Tibial artery (tissue), 4 donors: ENCODE measurements at regions not wholly inside any gene's neighbourhood (a gene's known extent, or its start where the extent isn't known, plus 50 kb on each side); places are given as distances from the start of the nearest gene placed in this dataset.

ENCODE experiments used
- DNase-seq, 2 donors: peaks; one replicate each; pipeline ENCODE4 v3.0.0-alpha.2; 2019
- H3K27ac ChIP-seq, 2 donors: fragments of 200-600 bp; sonication (generic) in 1 of 2; 1 replicate in 1 of 2; 2 replicates in 1 of 2; pipeline ENCODE4 v1.5.1; 2018 to 2019; ENCODE audit warnings: mild to moderate bottlenecking in 1 of 2
- H3K27me3 ChIP-seq, 2 donors: fragments of 200-600 bp; sonication (generic) in 1 of 2; one replicate each; pipeline versions ENCODE4 v1.5.1 to v1.6.0; 2016 to 2019
- H3K36me3 ChIP-seq, 3 donors: fragments of 200-600 bp; sonication (generic) in 2 of 3; one replicate each; pipeline ENCODE4 v1.5.1; 2016 to 2019; ENCODE audit warnings: mild to moderate bottlenecking in 2 of 3
- H3K4me1 ChIP-seq, 4 donors: fragments of 200-600 bp; sonication (generic) in 2 of 4; 1 replicate in 3 of 4; 2 replicates in 1 of 4; pipeline ENCODE4 v1.5.1; 2016 to 2019
- H3K4me3 ChIP-seq, 2 donors: fragments of 200-600 bp; sonication (generic) in 1 of 2; 1 replicate in 1 of 2; 2 replicates in 1 of 2; pipeline ENCODE4 v1.5.1; 2018 to 2019; ENCODE audit warnings: mild to moderate bottlenecking in 2 of 2
- H3K9me3 ChIP-seq, 3 donors: fragments of 200-600 bp; sonication (generic) in 1 of 3; one replicate each; pipeline ENCODE4 v1.5.1; 2016 to 2019
- intact Hi-C: fragments of 100-400 bp; cut with DNase I; formaldehyde crosslinking; loops from one replicate; pipeline ENCODE4 v1.15.0; 2023; ENCODE audit warnings: low total_unique reads
- TF ChIP-seq, protein P1 (sequence below), 2 experiments: fragments of 200-600 bp in 1 of 2; fragments of 450-650 bp in 1 of 2; IDR thresholded peaks; one replicate each; pipeline ENCODE4 v1.5.1; 2017 to 2019; ENCODE audit warnings: antibody characterized with exemption in 2 of 2, mild to moderate bottlenecking in 1 of 2, moderate library complexity in 1 of 2

DNA sequence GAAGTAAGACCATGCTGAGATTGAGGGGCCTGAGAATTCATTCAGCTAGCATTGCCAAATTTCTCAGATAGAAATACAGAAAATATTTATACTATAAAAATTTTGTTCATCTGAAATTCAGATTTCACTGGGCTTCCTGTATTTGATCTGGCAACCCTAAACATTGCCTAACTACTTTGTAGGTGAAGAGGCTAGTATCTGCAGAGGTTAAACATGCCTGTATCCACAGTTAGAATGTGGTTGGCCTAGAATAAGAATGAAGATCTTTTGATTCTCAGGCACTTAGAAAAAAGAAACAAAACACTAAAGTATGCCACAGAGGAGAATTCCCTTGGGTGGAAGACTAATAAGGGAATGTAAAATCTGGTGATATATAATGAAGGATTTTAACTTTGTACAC, 189.0 kb downstream of the DIPK2A start:
- TF ChIP-seq, protein P1, sequence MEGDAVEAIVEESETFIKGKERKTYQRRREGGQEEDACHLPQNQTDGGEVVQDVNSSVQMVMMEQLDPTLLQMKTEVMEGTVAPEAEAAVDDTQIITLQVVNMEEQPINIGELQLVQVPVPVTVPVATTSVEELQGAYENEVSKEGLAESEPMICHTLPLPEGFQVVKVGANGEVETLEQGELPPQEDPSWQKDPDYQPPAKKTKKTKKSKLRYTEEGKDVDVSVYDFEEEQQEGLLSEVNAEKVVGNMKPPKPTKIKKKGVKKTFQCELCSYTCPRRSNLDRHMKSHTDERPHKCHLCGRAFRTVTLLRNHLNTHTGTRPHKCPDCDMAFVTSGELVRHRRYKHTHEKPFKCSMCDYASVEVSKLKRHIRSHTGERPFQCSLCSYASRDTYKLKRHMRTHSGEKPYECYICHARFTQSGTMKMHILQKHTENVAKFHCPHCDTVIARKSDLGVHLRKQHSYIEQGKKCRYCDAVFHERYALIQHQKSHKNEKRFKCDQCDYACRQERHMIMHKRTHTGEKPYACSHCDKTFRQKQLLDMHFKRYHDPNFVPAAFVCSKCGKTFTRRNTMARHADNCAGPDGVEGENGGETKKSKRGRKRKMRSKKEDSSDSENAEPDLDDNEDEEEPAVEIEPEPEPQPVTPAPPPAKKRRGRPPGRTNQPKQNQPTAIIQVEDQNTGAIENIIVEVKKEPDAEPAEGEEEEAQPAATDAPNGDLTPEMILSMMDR (IDR thresholded peaks at IDR 0.05) = no peak
- no peak for DNase-seq
- Histone ChIP-seq H3K9me3 (no peaks in the 10 kb centered on the region), H3K4me3 (no peak overlapping the region), H3K4me1 (peaks cover 0 to 25% (median 0%) of the 10 kb centered on the region in 4 donors), H3K36me3 (no peaks in the 10 kb centered on the region), H3K27ac (no peak overlapping the region), H3K27me3 (no peaks in the 10 kb centered on the region)
- intact Hi-C loops = no loop called here

DNA sequence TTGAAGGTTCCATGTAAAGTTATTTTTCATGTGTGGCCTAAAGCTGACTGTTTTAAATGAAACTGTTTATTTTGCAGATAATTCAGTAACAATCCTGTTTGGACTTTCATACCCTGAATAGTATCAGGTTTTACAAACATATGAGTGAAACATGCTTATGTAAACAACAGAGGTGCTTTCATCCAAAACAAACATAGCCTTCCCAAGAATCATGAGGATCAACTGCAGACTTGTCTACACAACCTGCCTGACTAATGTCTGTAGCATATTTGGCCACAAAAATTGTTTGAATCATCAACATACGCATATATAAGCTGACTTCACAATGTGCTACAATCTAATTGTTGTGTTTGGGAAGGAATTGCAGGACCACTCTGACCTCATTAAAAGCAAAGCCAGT, 190.4 kb downstream of the DIPK2A start:
- Histone ChIP-seq H3K4me3 (no peak overlapping the region), H3K27me3 (no peaks in the 10 kb centered on the region), H3K4me1 (peaks cover 0 to 25% (median 0%) of the 10 kb centered on the region in 4 donors), H3K9me3 (no peaks in the 10 kb centered on the region), H3K27ac (no peak overlapping the region), H3K36me3 (no peaks in the 10 kb centered on the region)
- TF ChIP-seq, protein P1 (IDR thresholded peaks at IDR 0.05) = no peak
- no peak for DNase-seq
- intact Hi-C loops = no loop called here

DNA sequence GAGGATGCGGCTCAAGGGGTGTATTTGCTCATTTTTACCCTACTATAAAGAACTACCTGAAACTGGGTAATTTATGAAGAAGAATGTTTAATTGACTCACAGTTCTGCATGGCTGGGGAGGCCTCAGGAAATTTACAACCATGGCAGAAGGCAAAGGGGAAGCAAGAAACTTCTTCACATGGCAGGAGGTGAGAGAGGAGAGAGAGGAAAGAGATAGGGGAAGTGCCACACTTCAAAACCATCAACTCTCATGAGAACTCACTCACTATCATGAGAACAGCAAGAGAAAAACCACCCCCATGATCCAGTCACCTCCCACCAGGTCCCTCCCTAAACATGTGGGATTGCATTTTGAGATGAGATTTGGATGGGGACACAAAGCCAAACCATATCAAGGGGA, 192.7 kb downstream of the DIPK2A start:
- Histone ChIP-seq H3K27ac (no peak overlapping the region), H3K4me1 (peaks cover 0 to 25% (median 0%) of the 10 kb centered on the region in 4 donors), H3K27me3 (no peaks in the 10 kb centered on the region), H3K9me3 (no peaks in the 10 kb centered on the region), H3K4me3 (no peak overlapping the region), H3K36me3 (no peaks in the 10 kb centered on the region)
- intact Hi-C loops = no loop called here
- no peak for DNase-seq
- TF ChIP-seq, protein P1 (IDR thresholded peaks at IDR 0.05) = no peak

DNA sequence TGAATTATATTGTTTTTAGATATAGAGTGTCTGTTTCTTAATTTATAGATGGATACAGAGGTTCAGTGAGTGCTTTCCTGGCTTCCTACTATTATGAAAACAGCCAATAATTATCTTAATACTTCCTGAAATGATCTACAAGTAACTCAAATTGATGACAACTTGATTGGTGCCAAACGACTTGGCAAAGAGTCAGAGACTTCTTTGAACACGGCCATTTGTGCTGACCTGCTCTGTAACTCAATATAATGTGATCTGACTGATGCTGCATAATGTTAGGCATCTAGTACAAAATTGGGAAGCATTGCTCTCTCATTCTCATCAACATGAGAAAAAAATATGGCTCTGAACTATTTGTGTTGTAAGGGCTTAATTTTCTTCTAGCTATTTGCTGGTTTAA, 193.9 kb downstream of the DIPK2A start:
- H3K27ac ChIP-seq = no peak overlapping the region
- TF ChIP-seq, protein P1 (IDR thresholded peaks at IDR 0.05) = no peak
- intact Hi-C loops = no loop called here

DNA sequence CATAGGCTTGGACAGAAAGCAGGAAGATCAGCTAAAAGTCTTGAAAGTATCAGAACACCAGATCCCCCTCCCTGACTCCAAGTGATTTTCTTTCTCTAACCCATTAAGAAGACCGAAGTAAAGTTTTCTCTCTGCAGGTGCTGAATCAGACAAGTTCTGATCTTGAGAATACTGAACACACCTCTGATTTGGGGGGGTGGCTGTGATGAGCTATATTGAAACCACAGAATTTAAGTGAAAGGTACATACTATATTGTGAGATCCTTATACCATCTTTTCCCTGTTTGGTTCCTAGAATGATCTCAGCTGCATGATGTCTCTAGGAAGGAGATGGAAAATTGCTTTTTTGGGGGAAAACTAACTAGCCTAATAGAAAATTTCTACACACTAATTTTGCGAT, 196.0 kb downstream of the DIPK2A start:
- TF ChIP-seq, protein P1 (IDR thresholded peaks at IDR 0.05) = no peak
- DNase-seq = no peak
- Histone ChIP-seq H3K4me1 (peaks cover 0 to 4% (median 0%) of the 10 kb centered on the region in 4 donors), H3K4me3 (no peak overlapping the region), H3K27ac (no peak overlapping the region), H3K9me3 (no peaks in the 10 kb centered on the region), H3K36me3 (no peaks in the 10 kb centered on the region), H3K27me3 (no peaks in the 10 kb centered on the region)
- intact Hi-C loops = no loop called here

More for the DNA sequence above, 193.9 kb downstream of the DIPK2A start:
- DNase-seq = no peak
- no peak overlapping the region for H3K4me3 ChIP-seq
- peaks cover 0 to 25% (median 0%) of the 10 kb centered on the region in 4 donors for H3K4me1 ChIP-seq
- no peaks in the 10 kb centered on the region for H3K36me3 ChIP-seq
- no peaks in the 10 kb centered on the region for H3K27me3 ChIP-seq
- no peaks in the 10 kb centered on the region for H3K9me3 ChIP-seq

DNA sequence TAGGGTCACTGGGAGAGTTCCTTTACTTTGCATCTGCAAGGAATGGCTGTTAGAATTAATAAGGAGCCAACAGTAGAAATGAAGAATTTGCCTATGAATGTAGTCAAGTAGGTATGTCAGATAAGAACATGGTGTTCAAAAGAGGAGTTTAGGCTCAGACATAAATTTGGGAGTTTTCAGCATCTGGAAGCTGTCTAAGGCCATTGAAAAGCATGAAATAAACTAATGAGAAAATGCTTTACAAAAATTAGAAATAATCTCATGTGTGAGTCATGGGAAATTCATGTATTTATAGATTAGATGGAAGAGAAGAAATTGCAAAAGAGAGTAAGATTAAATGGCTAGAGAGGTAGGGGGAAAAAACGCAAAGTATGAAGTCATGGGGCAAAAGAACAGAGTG, 201.9 kb downstream of the DIPK2A start:
- DNase-seq = no peak
- Histone ChIP-seq H3K4me3 (no peak overlapping the region), H3K36me3 (no peaks in the 10 kb centered on the region), H3K27ac (no peak overlapping the region), H3K27me3 (no peaks in the 10 kb centered on the region), H3K9me3 (no peaks in the 10 kb centered on the region), H3K4me1 (no peaks in the 10 kb centered on the region)
- intact Hi-C loops = no loop called here
- TF ChIP-seq, protein P1 (IDR thresholded peaks at IDR 0.05) = no peak
